HEK293T (cell line): ENCODE measurements at regions not wholly inside any gene's neighbourhood (a gene's known extent, or its start where the extent isn't known, plus 50 kb on each side); places are given as distances from the start of the nearest gene placed in this dataset.

Experiments used
- ARNT ChIP-seq: fragments of 450-650 bp; IDR thresholded peaks from 2 replicates; pipeline ENCODE4 v1.6.1; 2017; ENCODE audit warnings: mild to moderate bottlenecking
- BHLHE40 ChIP-seq: fragments of 450-650 bp; IDR thresholded peaks from 2 replicates; pipeline ENCODE4 v1.6.1; 2016; ENCODE audit warnings: mild to moderate bottlenecking, moderate library complexity, borderline replicate concordance
- ELF4 ChIP-seq: fragments of 450-650 bp; IDR thresholded peaks from 2 replicates; pipeline ENCODE4 v1.6.1; 2017; ENCODE audit warnings: antibody characterized with exemption
- FOXA1 ChIP-seq: fragments of 450-650 bp; IDR thresholded peaks from 2 replicates; pipeline ENCODE4 v1.6.1; 2016; ENCODE audit warnings: mild to moderate bottlenecking
- FOXM1 ChIP-seq: fragments of 450-650 bp; IDR thresholded peaks from 2 replicates; pipeline ENCODE4 v1.6.1; 2017; ENCODE audit warnings: mild to moderate bottlenecking, borderline replicate concordance
- LEF1 ChIP-seq: fragments of 450-650 bp; IDR thresholded peaks from 2 replicates; pipeline ENCODE4 v1.6.1; 2017; ENCODE audit warnings: mild to moderate bottlenecking, borderline replicate concordance
- NFRKB ChIP-seq: fragments of 450-650 bp; IDR thresholded peaks from 2 replicates; pipeline ENCODE4 v1.6.1; 2016; ENCODE audit warnings: mild to moderate bottlenecking, moderate library complexity
- SP1 ChIP-seq: fragments of 450-650 bp; IDR thresholded peaks from 2 replicates; pipeline ENCODE4 v1.6.1; 2017
- SUZ12 ChIP-seq: fragments of 450-650 bp; IDR thresholded peaks from 2 replicates; pipeline ENCODE4 v1.6.1; 2016; ENCODE audit warnings: mild to moderate bottlenecking
- TARDBP ChIP-seq: fragments of 450-650 bp; IDR thresholded peaks from 2 replicates; pipeline ENCODE4 v1.6.1; 2016
- ZNF384 ChIP-seq: fragments of 450-650 bp; IDR thresholded peaks from 2 replicates; pipeline ENCODE4 v1.6.1; 2016

GRCh38 chr21:45592208-45592619, 50.0 kb upstream of the SLC19A1 start:
- TF ChIP-seq TARDBP (no peak), ZNF384 (no peak), FOXA1 (no peak), ARNT (no peak), FOXM1 (no peak), SP1 (no peak), SUZ12 (no peak), ELF4 (no peak), BHLHE40 (no peak), NFRKB (no peak), LEF1 (no peak)
